ENCODE measurements at regions not wholly inside any gene's neighbourhood (a gene's known extent, or its start where the extent isn't known, plus 50 kb on each side); places are given as distances from the start of the nearest gene placed in this dataset.

GRCh38 chr13:48849515-48849914 is 126.2 kb upstream of the FNDC3A start:
- TF ChIP-seq EZH2 (IDR thresholded peaks at IDR 0.05; ENCODE audit: low read depth, low read length, severe bottlenecking): no peak
- TF ChIP-seq POLR2AphosphoS5 (IDR thresholded peaks at IDR 0.05; ENCODE audit: low read depth, low read length): no peak
- no peak for TF ChIP-seq CTCF (IDR thresholded peaks at IDR 0.05; ENCODE audit: control extremely low read depth in 1 of 3, insufficient read depth in 1 of 3, low read depth in 1 of 3, low read length in 3 of 3)
- no peak for TF ChIP-seq POLR2A (IDR thresholded peaks at IDR 0.05; ENCODE audit: control extremely low read depth in 1 of 2, low read depth in 2 of 2, low read length in 2 of 2)
- no peak for TF ChIP-seq SP1 (IDR thresholded peaks at IDR 0.05; ENCODE audit: low read depth, low read length)
- no peak for TF ChIP-seq GABPA (IDR thresholded peaks at IDR 0.05; ENCODE audit: borderline replicate concordance, insufficient read depth, low read length)
- TF ChIP-seq FOSL1 (IDR thresholded peaks at IDR 0.05; ENCODE audit: insufficient read depth, low read depth, low read length): no peak
- TF ChIP-seq, protein P1, sequence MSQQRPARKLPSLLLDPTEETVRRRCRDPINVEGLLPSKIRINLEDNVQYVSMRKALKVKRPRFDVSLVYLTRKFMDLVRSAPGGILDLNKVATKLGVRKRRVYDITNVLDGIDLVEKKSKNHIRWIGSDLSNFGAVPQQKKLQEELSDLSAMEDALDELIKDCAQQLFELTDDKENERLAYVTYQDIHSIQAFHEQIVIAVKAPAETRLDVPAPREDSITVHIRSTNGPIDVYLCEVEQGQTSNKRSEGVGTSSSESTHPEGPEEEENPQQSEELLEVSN (IDR thresholded peaks at IDR 0.05): no peak
